Suprapubic skin (tissue), 4 donors: ENCODE measurements at regions not wholly inside any gene's neighbourhood (a gene's known extent, or its start where the extent isn't known, plus 50 kb on each side); places are given as distances from the start of the nearest gene placed in this dataset.
A peak's percentile ranks its signal among the peaks of the same experiment; 100 is the strongest.

Experiments used
- DNase-seq, 2 donors: peaks; one replicate each; pipeline ENCODE4 v3.0.0-alpha.2; 2019; ENCODE audit warnings: low spot score in 2 of 2
- H3K27ac ChIP-seq: fragments of 200-600 bp; sonication (generic); one replicate; pipeline ENCODE4 v1.5.1; 2019
- H3K27me3 ChIP-seq: fragments of 200-600 bp; sonication (generic); one replicate; pipeline ENCODE4 v1.5.1; 2019
- H3K36me3 ChIP-seq: fragments of 200-600 bp; sonication (generic); one replicate; pipeline ENCODE4 v1.5.1; 2019
- H3K4me1 ChIP-seq: fragments of 200-600 bp; sonication (generic); one replicate; pipeline ENCODE4 v1.5.1; 2019
- H3K4me3 ChIP-seq: fragments of 200-600 bp; sonication (generic); one replicate; pipeline ENCODE4 v1.5.1; 2019; ENCODE audit warnings: mild to moderate bottlenecking
- H3K9me3 ChIP-seq: fragments of 200-600 bp; sonication (generic); one replicate; pipeline ENCODE4 v1.5.1; 2019
- EP300 ChIP-seq: sonication (generic); formaldehyde crosslinking; IDR thresholded peaks from one replicate; pipeline ENCODE4 v1.6.1; 2017; ENCODE audit warnings: antibody characterized with exemption
- POLR2A ChIP-seq, 2 donors: fragments of 450-650 bp; IDR thresholded peaks; one replicate each; pipeline ENCODE4 v1.6.1; 2017; ENCODE audit warnings: antibody characterized with exemption in 2 of 2, mild to moderate bottlenecking in 2 of 2, moderate library complexity in 2 of 2
- POLR2AphosphoS5 ChIP-seq, 3 donors: sonication (generic); formaldehyde crosslinking; IDR thresholded peaks; one replicate each; pipeline ENCODE4 v1.6.1; 2017; ENCODE audit warnings: antibody characterized with exemption in 3 of 3
- WGBS: methylation state at CpG from one replicate; pipeline ENCODE4 v1.1.5; 2018; 5-methylcytosine and 5-hydroxymethylcytosine counted together
- TF ChIP-seq, protein P1 (sequence below), 2 donors: fragments of 200-600 bp in 1 of 2; fragments of 450-650 bp in 1 of 2; sonication (generic) in 1 of 2; IDR thresholded peaks; one replicate each; pipeline ENCODE4 v1.5.1; 2016 to 2019; ENCODE audit warnings: antibody characterized with exemption in 2 of 2, mild to moderate bottlenecking in 1 of 2, moderate library complexity in 1 of 2

DNA sequence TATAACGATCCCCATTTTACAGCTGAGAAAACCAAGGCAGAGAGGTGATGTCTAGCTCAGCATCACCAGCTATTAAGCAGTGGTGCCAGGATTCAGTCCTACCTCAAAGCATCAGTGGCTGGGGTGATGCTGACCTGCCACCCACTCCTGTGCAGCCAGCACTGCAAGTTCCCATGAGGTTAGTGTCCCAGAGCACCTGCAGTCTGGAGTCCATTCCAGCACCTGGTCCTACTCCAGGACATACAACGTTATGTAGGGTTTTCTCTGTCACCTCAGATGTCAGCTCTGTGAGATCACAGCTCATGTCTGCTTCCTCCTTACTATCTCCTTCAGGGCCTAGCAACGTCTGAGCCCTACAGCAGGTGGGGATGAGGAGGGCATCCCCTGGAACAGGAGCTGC lies 328.0 kb upstream of the HS6ST1 start:
- H3K27me3 ChIP-seq, result no peaks in the 10 kb centered on the region
- H3K4me1 ChIP-seq, result no peaks in the 10 kb centered on the region
- H3K4me3 ChIP-seq, result no peak overlapping the region
- no peak for TF ChIP-seq POLR2AphosphoS5 (IDR thresholded peaks at IDR 0.05)
- TF ChIP-seq EP300, result no peak
- TF ChIP-seq, protein P1, sequence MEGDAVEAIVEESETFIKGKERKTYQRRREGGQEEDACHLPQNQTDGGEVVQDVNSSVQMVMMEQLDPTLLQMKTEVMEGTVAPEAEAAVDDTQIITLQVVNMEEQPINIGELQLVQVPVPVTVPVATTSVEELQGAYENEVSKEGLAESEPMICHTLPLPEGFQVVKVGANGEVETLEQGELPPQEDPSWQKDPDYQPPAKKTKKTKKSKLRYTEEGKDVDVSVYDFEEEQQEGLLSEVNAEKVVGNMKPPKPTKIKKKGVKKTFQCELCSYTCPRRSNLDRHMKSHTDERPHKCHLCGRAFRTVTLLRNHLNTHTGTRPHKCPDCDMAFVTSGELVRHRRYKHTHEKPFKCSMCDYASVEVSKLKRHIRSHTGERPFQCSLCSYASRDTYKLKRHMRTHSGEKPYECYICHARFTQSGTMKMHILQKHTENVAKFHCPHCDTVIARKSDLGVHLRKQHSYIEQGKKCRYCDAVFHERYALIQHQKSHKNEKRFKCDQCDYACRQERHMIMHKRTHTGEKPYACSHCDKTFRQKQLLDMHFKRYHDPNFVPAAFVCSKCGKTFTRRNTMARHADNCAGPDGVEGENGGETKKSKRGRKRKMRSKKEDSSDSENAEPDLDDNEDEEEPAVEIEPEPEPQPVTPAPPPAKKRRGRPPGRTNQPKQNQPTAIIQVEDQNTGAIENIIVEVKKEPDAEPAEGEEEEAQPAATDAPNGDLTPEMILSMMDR (IDR thresholded peaks at IDR 0.05), result no peak
- no peak for TF ChIP-seq POLR2A (IDR thresholded peaks at IDR 0.05)
- 75% methylated on average over 3 of the region's 3 CpGs for WGBS
- H3K9me3 ChIP-seq, result no peaks in the 10 kb centered on the region
- H3K27ac ChIP-seq, result no peak overlapping the region
- no peaks in the 10 kb centered on the region for H3K36me3 ChIP-seq
- DNase-seq, result no peak

DNA sequence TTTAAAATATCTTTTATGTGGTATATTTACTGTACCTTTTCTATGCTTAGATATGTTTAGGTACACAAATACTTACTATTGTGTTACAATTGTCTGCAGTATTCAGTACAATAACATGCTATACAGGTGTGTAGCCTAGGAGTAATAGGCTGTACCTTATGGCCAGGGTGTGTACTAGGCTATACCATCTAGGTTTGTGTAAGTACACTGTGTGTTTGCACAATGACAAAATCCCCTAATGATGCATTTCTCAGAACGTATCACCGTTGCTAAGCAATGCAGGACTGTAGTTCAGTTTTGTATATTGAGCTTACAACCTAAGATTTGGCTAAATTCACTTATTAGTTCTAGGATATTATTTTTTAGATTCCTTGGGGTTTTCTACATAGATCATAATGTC lies 332.3 kb upstream of the HS6ST1 start:
- 69% methylated on average over 2 of the region's 2 CpGs for WGBS
- H3K36me3 ChIP-seq, result no peaks in the 10 kb centered on the region
- H3K4me1 ChIP-seq, result no peaks in the 10 kb centered on the region
- TF ChIP-seq, protein P1 (IDR thresholded peaks at IDR 0.05), result no peak
- TF ChIP-seq POLR2A (IDR thresholded peaks at IDR 0.05), result no peak
- no peak for TF ChIP-seq POLR2AphosphoS5 (IDR thresholded peaks at IDR 0.05)
- no peak for TF ChIP-seq EP300
- H3K27ac ChIP-seq, result no peak overlapping the region
- no peak overlapping the region for H3K4me3 ChIP-seq
- H3K27me3 ChIP-seq, result no peaks in the 10 kb centered on the region
- no peaks in the 10 kb centered on the region for H3K9me3 ChIP-seq
- no peak for DNase-seq

DNA sequence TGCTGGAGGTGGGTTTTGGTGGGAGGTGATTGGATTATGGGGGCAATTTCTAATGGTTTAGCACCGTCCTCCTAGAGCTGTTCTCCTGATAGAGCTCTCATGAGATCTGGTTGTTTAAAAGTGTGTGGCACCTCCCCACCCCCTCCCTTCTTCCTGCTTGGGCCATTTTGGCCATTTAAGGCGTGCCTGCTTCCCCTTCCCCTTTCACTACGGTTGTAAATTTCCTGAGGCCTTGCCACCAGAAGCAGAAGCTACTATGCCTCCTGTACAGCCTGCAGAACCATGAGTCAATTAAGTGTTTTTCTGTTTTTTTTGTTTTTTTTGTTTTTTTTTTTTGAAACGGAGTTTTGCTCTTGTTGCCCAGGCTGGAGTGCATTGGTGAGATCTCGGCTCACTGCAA lies 335.7 kb upstream of the HS6ST1 start:
- no peak for DNase-seq
- TF ChIP-seq, protein P1 (IDR thresholded peaks at IDR 0.05), result no peak
- no peak for TF ChIP-seq POLR2AphosphoS5 (IDR thresholded peaks at IDR 0.05)
- TF ChIP-seq POLR2A (IDR thresholded peaks at IDR 0.05), result no peak
- no peak for TF ChIP-seq EP300
- Histone ChIP-seq H3K27ac (no peak overlapping the region), H3K9me3 (no peaks in the 10 kb centered on the region), H3K27me3 (no peaks in the 10 kb centered on the region), H3K4me1 (no peaks in the 10 kb centered on the region), H3K4me3 (no peak overlapping the region), H3K36me3 (no peaks in the 10 kb centered on the region)
- 49% methylated on average over 5 of the region's 5 CpGs for WGBS

DNA sequence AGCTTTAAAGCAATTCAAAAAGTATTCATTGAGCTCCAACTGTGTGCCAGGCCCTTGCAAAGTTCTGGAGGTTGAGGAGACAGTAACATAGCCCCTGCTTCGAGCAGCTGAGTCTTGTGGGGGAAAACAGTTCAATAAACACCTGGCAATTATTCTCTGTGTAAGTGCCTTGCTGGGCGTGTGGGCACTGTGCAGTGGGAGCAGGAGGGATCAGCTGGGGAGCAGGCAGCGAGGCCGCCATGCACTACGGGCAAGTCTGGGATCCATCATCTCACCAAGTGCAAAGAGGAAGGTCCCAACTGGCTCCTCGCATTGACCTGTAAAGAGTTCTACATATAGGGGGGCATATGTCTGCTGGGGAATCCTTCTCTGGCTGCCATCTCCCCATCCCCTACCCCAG lies 342.2 kb upstream of the HS6ST1 start:
- no peak overlapping the region for H3K27ac ChIP-seq
- peak in 1 of 2 donors; percentile 21 for DNase-seq
- TF ChIP-seq POLR2A (IDR thresholded peaks at IDR 0.05), result no peak
- TF ChIP-seq, protein P1 (IDR thresholded peaks at IDR 0.05), result no peak
- TF ChIP-seq EP300, result no peak
- no peak for TF ChIP-seq POLR2AphosphoS5 (IDR thresholded peaks at IDR 0.05)
- 88% methylated on average over 6 of the region's 6 CpGs for WGBS
- peaks cover 3% of the 10 kb centered on the region for H3K27me3 ChIP-seq
- no peaks in the 10 kb centered on the region for H3K4me1 ChIP-seq
- H3K4me3 ChIP-seq, result no peak overlapping the region
- no peaks in the 10 kb centered on the region for H3K9me3 ChIP-seq
- H3K36me3 ChIP-seq, result no peaks in the 10 kb centered on the region

DNA sequence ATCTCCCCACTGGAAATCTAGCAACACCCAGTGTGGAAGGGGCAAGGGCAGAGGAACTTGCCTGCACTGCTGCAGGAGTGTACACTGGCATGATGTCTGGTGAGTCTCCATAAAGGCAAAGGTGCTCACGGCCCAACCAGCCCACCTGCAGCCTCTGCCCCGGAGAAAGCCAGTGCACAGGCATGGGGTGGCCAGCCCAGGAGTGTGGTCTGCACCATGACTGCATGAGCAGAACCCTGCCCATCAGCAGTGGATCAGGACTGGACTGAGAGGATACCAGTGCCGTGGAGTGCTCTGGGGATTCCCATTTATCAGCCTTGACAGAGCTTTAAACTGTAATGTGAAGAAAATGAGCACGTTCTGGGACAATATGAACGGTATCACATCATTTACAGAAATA lies 342.6 kb upstream of the HS6ST1 start:
- DNase-seq, result peak in 1 of 2 donors; percentile 21
- H3K4me1 ChIP-seq, result no peaks in the 10 kb centered on the region
- H3K27me3 ChIP-seq, result peaks cover 3% of the 10 kb centered on the region
- no peaks in the 10 kb centered on the region for H3K36me3 ChIP-seq
- no peak overlapping the region for H3K27ac ChIP-seq
- TF ChIP-seq, protein P1 (IDR thresholded peaks at IDR 0.05), result no peak
- TF ChIP-seq EP300 (no peak), POLR2A (IDR thresholded peaks at IDR 0.05) (no peak), POLR2AphosphoS5 (IDR thresholded peaks at IDR 0.05) (no peak)
- no peaks in the 10 kb centered on the region for H3K9me3 ChIP-seq
- WGBS, result 92% methylated on average over 5 of the region's 5 CpGs
- no peak overlapping the region for H3K4me3 ChIP-seq
